ENCODE measurements at regions not wholly inside any gene's neighbourhood (a gene's known extent, or its start where the extent isn't known, plus 50 kb on each side); places are given as distances from the start of the nearest gene placed in this dataset.

DNA sequence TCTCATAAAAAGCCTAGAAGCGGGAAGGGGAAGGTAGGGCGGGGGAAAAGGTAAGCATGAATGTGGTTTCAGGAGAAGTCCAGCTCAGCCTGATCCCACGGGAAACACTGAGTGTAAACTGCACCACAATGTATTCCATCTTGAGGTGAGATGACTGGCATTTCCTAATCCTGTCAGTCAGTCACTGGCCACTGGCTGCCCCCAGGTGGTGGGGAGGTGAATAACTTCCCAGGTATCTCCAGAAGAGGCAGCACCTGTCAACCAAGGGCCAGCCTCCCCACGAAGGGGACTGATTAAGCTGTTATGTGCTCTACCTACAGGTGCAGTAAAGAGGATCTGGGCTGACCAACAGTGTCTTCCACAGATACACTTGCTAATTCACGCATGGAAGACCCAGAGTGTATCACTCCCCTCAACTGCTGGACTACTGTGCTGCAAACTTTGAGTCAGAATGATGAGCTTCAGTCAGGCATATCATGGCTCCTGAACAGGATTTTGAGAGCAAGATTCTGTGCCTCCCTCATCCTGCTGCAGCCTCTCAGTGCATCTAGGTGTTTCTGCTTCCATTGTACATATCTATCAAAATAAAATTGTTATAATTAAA, 108.5 kb upstream of the CCL2 start:
- DNase-seq = no peak
- no peaks in the 10 kb centered on the region for H3K4me1 ChIP-seq (ENCODE audit: insufficient read depth)
- H3K27ac ChIP-seq = no peak overlapping the region
- H3K4me3 ChIP-seq = no peak overlapping the region
- WGBS, 3 donors = 30 to 42% (median 30%) methylated on average over 5 of the region's 5 CpGs
- intact Hi-C loops (cut with DNase I) = no loop called here
- H3K36me3 ChIP-seq = no peaks in the 10 kb centered on the region
- TF ChIP-seq POLR2A (IDR thresholded peaks at IDR 0.05) (no peak), EP300 (IDR thresholded peaks at IDR 0.05) (no peak)
- TF ChIP-seq, protein P1, sequence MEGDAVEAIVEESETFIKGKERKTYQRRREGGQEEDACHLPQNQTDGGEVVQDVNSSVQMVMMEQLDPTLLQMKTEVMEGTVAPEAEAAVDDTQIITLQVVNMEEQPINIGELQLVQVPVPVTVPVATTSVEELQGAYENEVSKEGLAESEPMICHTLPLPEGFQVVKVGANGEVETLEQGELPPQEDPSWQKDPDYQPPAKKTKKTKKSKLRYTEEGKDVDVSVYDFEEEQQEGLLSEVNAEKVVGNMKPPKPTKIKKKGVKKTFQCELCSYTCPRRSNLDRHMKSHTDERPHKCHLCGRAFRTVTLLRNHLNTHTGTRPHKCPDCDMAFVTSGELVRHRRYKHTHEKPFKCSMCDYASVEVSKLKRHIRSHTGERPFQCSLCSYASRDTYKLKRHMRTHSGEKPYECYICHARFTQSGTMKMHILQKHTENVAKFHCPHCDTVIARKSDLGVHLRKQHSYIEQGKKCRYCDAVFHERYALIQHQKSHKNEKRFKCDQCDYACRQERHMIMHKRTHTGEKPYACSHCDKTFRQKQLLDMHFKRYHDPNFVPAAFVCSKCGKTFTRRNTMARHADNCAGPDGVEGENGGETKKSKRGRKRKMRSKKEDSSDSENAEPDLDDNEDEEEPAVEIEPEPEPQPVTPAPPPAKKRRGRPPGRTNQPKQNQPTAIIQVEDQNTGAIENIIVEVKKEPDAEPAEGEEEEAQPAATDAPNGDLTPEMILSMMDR (IDR thresholded peaks at IDR 0.05) = no peak
- H3K27me3 ChIP-seq = no peaks in the 10 kb centered on the region
- H3K9me3 ChIP-seq = no peaks in the 10 kb centered on the region

DNA sequence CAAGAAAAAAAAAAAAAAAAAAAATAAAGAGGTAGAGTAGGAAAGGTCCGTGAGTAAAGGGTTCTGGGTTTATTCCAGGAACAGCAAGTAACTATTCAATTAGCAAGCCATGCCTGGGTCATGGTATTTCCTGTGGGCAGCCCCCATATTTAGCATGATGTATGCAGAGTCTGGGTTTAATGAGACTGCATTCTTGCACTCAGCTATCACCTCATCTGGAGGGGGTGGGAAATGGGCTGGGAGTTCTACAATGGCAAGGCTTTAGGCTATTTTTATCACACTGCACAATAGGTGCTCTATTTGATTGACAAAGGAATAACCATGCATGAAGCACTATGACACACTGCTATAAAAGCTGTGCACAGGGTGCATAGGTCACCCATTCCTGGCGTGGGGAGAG, 104.0 kb upstream of the CCL2 start:
- H3K27me3 ChIP-seq = no peaks in the 10 kb centered on the region

GRCh38 chr17:34153991-34154390, 101.1 kb upstream of the CCL2 start:
- Histone ChIP-seq H3K9me3 (no peaks in the 10 kb centered on the region), H3K36me3 (no peaks in the 10 kb centered on the region), H3K27ac (no peak overlapping the region), H3K4me1 (ENCODE audit: insufficient read depth) (no peaks in the 10 kb centered on the region), H3K27me3 (no peaks in the 10 kb centered on the region), H3K4me3 (no peak overlapping the region)
- no peak for DNase-seq
- intact Hi-C loops (cut with DNase I) = no loop called here
- TF ChIP-seq EP300 (IDR thresholded peaks at IDR 0.05) (no peak), POLR2A (IDR thresholded peaks at IDR 0.05) (no peak)
- TF ChIP-seq, protein P1 (IDR thresholded peaks at IDR 0.05) = no peak
- 60 to 62% (median 61%) methylated on average over 6 of the region's 6 CpGs for WGBS, 3 donors

More for the DNA sequence above, 104.0 kb upstream of the CCL2 start:
- Histone ChIP-seq H3K9me3 (no peaks in the 10 kb centered on the region), H3K4me3 (no peak overlapping the region), H3K4me1 (ENCODE audit: insufficient read depth) (no peaks in the 10 kb centered on the region), H3K36me3 (no peaks in the 10 kb centered on the region), H3K27ac (no peak overlapping the region)
- WGBS, 3 donors = 35 to 56% (median 43%) methylated on average over 2 of the region's 2 CpGs
- TF ChIP-seq EP300 (IDR thresholded peaks at IDR 0.05) = no peak
- TF ChIP-seq, protein P1 (IDR thresholded peaks at IDR 0.05) = no peak
- no peak for TF ChIP-seq POLR2A (IDR thresholded peaks at IDR 0.05)
- intact Hi-C loops (cut with DNase I) = no loop called here
- DNase-seq = no peak

- H3K36me3 ChIP-seq = no peaks in the 10 kb centered on the region
- H3K4me3 ChIP-seq = no peak overlapping the region
- no peaks in the 10 kb centered on the region for H3K4me1 ChIP-seq (ENCODE audit: insufficient read depth)
- DNase-seq = no peak
- no peak for TF ChIP-seq POLR2A (IDR thresholded peaks at IDR 0.05)
- TF ChIP-seq, protein P1 (IDR thresholded peaks at IDR 0.05) = no peak
- intact Hi-C loops (cut with DNase I) = no loop called here
- 32 to 37% (median 33%) methylated on average over 23 of the region's 23 CpGs for WGBS, 3 donors
- no peaks in the 10 kb centered on the region for H3K27me3 ChIP-seq
- no peaks in the 10 kb centered on the region for H3K9me3 ChIP-seq
- H3K27ac ChIP-seq = no peak overlapping the region
Observed at GRCh38 chr17:34154961-34155730, 99.9 kb upstream of the CCL2 start.
